ENCODE measurements at regions not wholly inside any gene's neighbourhood (a gene's known extent, or its start where the extent isn't known, plus 50 kb on each side); places are given as distances from the start of the nearest gene placed in this dataset.

GRCh38 chr10:47078393-47079203 is 167.4 kb downstream of the PTPN20 start:
- no peak for DNase-seq

DNA sequence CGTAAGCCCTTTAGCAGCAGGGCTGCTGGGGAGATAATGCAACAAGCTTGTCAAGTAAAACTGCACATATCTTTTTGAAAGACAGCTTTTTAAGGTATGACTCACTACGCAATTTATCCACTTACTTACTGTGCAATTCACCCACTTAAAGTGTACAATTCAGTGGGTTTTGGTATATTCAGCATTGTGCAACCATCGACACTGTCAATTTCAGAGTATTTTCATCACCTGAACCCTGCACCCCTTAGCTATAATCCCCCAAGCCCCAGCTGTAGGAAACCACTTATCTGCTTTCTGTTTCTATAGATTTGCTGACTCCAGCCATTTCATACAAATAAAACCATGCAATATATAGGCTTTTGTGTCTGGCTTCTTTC is 168.0 kb downstream of the PTPN20 start:
- DNase-seq: no peak

DNA sequence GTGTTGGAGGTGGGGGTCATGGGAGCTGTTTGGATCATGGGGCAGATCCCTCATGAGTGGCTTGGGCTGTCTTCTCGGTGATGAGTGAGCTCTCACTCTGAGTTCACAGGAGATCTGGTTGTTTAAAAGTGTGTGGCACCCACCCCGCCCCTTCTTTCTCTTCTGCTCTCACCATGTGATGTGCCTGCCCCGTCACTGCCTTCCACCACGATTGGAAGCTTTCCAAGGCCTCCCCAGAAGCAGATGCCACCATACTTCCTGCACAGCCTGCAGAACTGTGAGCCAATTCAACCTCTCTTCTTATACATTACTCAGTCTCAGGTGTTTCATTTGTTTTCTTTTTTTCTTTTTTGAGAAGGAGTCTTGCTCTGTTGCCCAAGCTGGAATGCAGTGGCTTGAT is 170.0 kb downstream of the PTPN20 start:
- no peak for DNase-seq

DNA sequence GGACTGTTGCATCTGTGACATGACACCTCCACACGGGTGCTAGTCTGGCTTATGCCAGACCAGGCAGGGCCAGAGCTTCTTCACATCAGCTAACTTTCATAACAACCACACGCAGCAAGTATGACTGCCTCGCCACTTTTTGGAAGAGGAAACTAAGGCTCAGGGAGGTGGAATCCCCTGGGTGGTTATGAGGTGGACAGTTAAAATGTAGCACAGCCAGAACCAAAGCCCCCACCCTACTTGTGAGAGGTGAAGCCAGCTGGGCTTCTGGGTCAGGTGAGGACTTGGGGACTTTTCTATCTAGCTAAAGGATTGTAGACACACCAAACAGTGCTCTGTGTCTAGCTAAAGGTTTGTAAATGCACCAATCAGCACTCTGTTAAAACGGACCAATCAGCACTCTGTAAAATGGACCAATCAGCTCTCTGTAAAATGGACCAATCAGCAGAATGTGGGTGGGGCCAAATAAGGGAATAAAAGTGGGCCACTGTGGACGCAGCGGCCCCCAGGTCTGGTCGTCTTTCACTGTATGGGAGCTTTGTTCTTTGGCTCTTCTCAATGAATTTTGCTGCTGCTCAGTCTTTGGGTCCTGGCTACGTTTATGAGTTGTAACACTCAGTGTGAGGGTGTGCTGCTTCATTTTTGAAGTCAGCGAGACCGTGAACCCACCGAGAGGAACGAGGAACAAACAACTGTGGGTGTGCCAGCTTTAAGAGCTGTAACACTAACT is 171.0 kb downstream of the PTPN20 start:
- DNase-seq: no peak

DNA sequence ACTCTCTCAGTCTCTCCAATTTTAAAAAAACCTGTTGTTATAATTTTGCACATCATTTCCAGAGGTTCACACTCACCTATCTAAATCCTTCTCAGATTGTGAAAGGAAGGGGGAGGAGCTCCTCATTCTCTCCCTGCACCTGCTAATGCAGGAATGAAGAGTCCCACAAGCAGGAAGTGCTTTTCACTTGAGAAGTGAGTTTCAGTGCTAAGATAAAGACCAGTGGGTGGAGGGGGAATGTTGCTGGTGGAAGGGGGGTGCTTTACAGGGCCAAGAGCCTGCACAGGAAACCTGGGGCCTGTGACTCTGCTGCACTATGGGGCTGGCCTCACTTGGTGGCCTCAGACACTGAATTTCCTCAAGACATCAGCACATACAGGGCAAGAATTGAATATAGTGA is 176.4 kb downstream of the PTPN20 start:
- no peak for DNase-seq

GRCh38 chr10:47088656-47089354 is 177.6 kb downstream of the PTPN20 start:
- DNase-seq: no peak

DNA sequence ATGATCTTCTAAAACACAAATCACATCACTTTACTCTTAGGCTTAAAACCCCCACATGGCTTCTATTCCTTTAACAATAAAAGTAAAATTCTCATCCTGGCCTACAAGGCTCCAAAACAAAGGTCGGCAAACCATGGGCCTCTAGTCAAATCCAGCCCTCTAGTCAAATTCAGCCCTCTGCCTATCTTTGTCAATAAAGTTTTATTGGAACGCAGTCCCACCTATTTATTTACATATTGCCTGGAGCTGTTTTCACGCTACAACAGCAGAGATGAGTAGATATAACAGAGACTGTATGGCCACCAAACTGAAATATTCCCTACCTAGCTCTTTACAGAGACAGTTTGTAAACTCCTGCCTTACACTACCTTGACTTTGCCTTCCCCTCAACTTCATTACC is 178.8 kb downstream of the PTPN20 start:
- DNase-seq: no peak

DNA sequence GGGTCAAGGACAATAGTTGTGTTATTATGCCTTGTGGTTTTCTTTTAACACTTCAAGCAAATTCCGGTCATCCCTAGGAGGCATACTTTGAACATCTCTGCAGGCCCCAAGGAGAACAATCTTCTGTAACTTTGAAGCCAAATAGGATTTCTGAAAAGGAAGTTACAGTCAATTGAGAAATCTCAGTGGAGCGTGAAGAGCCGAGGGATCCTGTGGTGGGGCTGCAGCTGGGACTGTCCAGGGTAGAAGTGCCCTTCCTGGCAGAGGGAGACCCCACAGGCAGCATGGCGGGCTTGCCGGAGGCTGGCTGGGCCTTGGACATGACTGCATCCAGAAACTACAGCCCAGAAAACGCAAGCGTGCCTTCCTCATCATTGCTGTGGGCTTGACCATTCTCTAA is 179.7 kb downstream of the PTPN20 start:
- no peak for DNase-seq

DNA sequence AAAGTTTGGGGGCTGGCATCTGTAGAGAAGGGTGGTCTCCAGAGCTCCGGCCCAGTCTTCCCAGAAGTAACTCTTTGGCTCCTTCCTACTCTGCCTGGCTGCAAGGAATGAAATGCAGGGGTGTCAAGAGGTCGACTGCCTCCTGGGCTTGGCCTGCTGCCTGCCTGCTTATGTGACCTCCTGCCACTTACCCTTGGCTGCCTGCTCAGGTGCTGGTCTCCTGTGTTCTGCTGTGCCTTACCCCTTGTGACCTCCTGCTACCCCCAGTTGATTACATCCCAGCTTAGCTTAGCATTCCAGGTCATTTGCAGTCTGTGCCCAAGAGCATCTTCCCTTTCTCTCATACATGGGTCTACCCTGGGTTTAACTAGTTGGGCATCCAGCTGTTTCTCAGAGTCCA is 180.2 kb downstream of the PTPN20 start:
- DNase-seq: no peak

- DNase-seq: no peak
Observed at GRCh38 chr10:47092376-47092775, 181.1 kb downstream of the PTPN20 start.

DNA sequence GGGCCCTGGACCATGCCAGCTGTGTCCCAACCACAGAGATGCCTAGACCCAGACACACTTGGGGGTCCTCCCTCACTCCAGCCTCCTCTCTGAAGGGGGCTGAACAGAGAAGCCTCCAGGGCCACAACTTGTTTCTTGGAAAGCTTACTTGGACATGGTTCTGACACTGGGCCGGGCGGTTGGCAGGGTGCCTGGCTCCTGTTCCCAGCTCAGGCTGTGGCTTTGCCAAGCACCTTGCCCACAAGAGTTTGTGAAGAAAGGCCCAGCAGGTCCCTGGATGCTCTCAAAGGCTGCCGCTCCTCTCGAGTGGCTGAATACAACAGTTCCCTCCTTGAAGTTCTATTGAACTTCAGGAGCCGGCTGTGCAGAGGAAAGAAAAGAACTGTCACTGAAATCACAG is 181.6 kb downstream of the PTPN20 start:
- DNase-seq: no peak

DNA sequence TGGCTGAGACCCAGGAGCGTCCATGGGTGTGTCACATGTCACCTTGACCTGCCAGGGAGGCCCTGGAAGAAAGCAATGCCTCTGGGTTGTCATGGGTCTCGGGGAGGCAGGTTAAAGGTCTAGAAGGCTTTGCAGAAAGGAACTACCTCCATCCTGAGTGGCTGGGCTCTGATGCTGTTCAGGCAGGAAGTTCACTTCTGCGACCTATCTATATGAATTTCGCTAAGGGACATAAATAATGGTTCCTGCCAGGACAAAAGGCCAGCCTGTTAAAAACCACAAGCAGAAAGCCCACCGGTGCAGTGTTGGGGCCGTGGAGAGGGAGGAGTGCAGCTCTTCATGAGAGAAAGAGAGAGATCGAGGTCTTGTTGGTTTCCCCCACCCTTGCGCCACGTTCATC is 182.9 kb downstream of the PTPN20 start:
- DNase-seq: no peak

GRCh38 chr10:47094636-47095035 is 183.4 kb downstream of the PTPN20 start:
- no peak for DNase-seq

GRCh38 chr10:47095211-47095610 is 184.0 kb downstream of the PTPN20 start:
- DNase-seq: no peak

GRCh38 chr10:47095848-47096612 is 184.8 kb downstream of the PTPN20 start:
- no peak for DNase-seq

GRCh38 chr10:47098238-47098637 is 187.0 kb downstream of the PTPN20 start:
- no peak for DNase-seq

DNA sequence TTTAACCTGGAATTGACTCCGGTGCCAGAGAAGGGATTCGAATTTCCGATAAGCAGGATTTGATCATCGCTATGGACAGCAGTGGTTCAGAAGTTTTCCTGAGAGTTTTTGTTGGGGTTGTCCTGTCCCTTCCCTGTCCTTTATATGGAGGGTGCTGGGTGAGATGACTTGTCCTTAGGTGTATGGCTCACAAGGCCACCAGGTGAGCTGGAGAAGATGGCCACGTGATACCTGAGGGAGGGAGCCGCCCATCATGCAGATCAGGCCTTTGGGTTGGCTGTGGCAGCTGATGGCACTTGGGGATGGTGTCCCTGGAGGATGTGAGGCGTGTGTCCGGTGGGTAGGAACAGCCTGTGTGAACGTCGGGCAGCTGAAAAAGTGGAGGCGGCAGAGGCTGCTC is 187.7 kb downstream of the PTPN20 start:
- no peak for DNase-seq

GRCh38 chr10:47099474-47099873 is 188.2 kb downstream of the PTPN20 start:
- DNase-seq: no peak

DNA sequence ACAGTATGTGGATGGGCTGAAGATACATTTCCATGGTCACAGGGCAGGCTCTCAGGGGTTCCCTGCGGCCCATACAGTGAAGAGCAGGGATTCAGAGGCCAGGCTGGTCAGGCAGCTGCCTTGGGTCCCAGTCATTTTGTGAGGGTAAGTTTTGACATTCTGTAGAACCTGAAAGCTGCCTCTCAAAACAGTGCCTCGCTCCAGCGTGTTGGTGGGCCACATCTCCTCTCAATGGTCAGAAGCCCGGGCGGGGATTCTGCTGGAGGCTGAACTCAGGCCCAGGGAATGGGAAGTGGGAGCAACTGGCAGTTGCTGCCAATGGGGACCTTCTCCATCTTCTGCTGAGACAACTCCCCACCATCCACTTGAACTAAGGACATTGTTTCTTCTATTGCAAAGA is 190.0 kb downstream of the PTPN20 start:
- DNase-seq: no peak

- DNase-seq: no peak
Observed at GRCh38 chr10:47101807-47102206, 190.6 kb downstream of the PTPN20 start.

GRCh38 chr10:47104151-47104605 is 192.9 kb downstream of the PTPN20 start:
- no peak for DNase-seq

- DNase-seq: no peak
Observed at GRCh38 chr10:47104786-47105385, 193.7 kb downstream of the PTPN20 start.

All from stimulated activated CD4-positive, alpha-beta T cell treated with anti-CD3 and anti-CD28 coated beads, Interleukin-15, amount 100 ng/mL, for 24 hours (primary cell).